ENCODE measurements at regions not wholly inside any gene's neighbourhood (a gene's known extent, or its start where the extent isn't known, plus 50 kb on each side); places are given as distances from the start of the nearest gene placed in this dataset.

DNA sequence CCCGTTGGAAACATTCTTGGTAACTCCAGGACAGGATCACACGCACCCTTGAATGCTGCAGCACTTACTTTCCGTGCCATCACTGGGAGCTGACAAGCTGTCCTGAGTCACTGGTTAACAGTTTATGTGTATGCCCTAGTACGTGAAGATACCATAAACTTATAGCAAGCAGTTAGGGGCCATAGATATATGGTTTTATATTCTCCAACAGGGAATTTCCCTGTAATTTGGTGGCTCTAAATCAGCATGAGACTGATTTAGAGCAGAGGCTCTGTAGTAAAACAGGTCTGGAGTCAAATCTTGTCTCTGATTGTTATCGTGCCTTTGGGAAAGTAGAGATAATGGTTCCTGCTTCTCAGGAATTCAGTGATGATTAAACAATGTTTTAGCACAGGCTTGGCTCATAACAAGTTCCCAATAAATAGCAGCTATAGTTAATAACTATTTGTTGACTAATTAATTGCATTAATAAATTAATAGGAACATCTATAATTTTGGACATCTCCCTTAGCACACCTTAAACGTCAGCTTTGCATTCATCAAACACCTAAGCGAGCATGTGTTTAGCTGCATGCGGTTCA, 215.2 kb downstream of the VAPA start:
- Histone ChIP-seq H3K4me3 (no peak overlapping the region), H3K27me3 (peaks cover 0 to 18% of the 10 kb centered on the region in 2 donors), H3K36me3 (no peaks in the 10 kb centered on the region), H3K4me1 (peaks cover 6 to 21% of the 10 kb centered on the region in 2 donors), H3K9me3 (no peaks in the 10 kb centered on the region), H3K27ac (no peak overlapping the region)
- TF ChIP-seq, protein P1, sequence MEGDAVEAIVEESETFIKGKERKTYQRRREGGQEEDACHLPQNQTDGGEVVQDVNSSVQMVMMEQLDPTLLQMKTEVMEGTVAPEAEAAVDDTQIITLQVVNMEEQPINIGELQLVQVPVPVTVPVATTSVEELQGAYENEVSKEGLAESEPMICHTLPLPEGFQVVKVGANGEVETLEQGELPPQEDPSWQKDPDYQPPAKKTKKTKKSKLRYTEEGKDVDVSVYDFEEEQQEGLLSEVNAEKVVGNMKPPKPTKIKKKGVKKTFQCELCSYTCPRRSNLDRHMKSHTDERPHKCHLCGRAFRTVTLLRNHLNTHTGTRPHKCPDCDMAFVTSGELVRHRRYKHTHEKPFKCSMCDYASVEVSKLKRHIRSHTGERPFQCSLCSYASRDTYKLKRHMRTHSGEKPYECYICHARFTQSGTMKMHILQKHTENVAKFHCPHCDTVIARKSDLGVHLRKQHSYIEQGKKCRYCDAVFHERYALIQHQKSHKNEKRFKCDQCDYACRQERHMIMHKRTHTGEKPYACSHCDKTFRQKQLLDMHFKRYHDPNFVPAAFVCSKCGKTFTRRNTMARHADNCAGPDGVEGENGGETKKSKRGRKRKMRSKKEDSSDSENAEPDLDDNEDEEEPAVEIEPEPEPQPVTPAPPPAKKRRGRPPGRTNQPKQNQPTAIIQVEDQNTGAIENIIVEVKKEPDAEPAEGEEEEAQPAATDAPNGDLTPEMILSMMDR (IDR thresholded peaks at IDR 0.05) = no peak
- intact Hi-C loops (cut with DNase I) = no loop called here
- no peak for ATAC-seq
- DNase-seq = no peak

DNA sequence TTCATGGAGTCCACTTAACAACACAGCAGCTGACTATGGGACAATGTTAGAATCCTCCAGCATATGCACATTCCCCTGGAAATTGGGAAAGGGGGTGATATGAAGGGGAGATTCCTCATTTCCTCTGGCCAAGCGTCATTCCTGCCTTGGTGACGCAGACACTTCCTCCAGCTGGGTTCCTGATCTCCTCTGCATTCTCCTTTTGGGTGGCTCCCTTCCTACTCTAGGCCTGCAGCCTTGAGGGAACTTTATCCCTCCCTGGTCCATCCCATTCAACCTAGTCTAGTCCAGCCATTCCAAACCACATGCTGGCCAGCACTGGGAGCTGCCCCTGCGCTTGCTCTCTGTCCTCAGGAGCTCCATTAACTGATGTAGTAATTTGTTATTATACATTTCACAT, 216.8 kb downstream of the VAPA start:
- DNase-seq (no peak), ATAC-seq (peak; percentile 8)
- intact Hi-C loops (cut with DNase I) = no loop called here

DNA sequence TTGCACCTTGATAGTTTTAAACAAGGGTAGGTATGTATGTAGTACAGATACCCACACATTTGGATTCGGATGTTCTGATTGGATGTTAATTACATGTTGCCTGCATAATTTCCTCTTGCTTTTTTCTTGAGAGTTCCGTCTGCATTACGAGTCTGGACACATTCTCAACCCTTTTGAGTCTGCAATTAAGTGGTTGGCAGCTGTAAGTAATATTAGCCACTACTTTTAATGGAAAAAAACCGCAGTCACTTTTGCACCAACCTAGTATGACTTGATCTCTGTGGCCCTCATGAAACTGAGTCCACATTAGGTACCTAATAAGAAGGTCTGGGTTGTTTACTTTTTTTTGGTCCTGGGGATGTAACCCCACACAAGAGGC, 217.3 kb downstream of the VAPA start:
- peaks cover 6 to 21% of the 10 kb centered on the region in 2 donors for H3K4me1 ChIP-seq
- no peak overlapping the region for H3K4me3 ChIP-seq
- H3K36me3 ChIP-seq = no peaks in the 10 kb centered on the region
- intact Hi-C loops (cut with DNase I) = no loop called here
- no peaks in the 10 kb centered on the region for H3K9me3 ChIP-seq
- DNase-seq (no peak), ATAC-seq (no peak)
- no peak overlapping the region for H3K27ac ChIP-seq
- TF ChIP-seq, protein P1 (IDR thresholded peaks at IDR 0.05) = no peak
- peaks cover 0 to 18% of the 10 kb centered on the region in 2 donors for H3K27me3 ChIP-seq

More for the DNA sequence above, 216.8 kb downstream of the VAPA start:
- TF ChIP-seq, protein P1 (IDR thresholded peaks at IDR 0.05) = no peak
- Histone ChIP-seq H3K4me3 (no peak overlapping the region), H3K36me3 (no peaks in the 10 kb centered on the region), H3K4me1 (peaks cover 6 to 21% of the 10 kb centered on the region in 2 donors), H3K27ac (no peak overlapping the region), H3K27me3 (peaks cover 0 to 18% of the 10 kb centered on the region in 2 donors), H3K9me3 (no peaks in the 10 kb centered on the region)

DNA sequence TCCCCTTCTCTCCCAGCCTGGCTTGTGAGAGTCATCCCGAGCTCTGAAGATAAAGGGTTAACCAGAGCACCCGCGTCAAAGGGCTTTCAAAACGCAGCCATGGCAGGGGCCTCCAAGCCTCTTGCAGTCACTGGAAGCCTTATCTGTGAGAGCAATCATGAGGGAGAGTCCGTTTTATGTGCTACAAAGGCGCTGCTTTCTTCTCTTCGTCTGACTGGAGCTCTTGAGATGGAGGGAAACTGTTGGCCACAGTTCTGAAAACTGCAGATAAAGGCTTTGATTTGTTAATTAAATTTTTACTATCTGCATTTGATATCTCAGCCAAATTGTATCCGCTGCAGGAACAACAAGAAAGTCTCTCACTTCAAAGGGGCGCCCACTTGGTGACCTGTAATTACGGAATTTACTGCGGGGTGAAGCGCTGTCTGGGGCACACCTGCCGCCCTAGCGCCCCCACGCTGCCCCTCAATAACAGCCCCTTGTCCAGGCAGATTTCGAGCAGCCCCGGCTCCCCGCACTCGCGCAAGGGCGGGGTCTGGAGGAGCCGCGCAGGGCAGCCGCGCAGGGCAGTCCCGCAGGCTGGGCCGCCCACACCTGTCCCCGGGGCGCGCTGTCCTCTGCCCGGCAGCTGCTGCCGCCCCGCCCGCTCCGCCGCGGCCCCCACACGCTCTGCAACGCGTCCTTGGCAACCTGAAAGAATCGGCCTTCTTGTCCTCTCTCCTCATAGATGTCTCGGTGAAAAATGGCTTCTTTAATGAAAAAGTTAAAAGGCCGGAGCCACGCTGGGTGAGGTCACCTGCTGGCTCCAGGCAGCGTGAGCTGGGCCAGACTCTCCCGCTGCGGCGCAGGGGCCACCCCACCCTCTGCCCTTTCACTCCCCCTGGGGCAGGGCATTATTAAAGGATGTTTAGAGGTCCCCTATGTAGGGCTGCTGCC, 217.9 kb downstream of the VAPA start:
- Histone ChIP-seq H3K9me3 (no peaks in the 10 kb centered on the region), H3K4me3 (peak overlapping the region; percentile 12 to 31), H3K27me3 (peaks cover 0 to 18% of the 10 kb centered on the region in 2 donors), H3K4me1 (peaks cover 6 to 21% of the 10 kb centered on the region in 2 donors), H3K36me3 (no peaks in the 10 kb centered on the region), H3K27ac (no peak overlapping the region)
- TF ChIP-seq, protein P1 (IDR thresholded peaks at IDR 0.05) = no peak
- intact Hi-C loops (cut with DNase I) = no loop called here
- peak; percentile 94 for ATAC-seq
- peak in 2 of 4 donors; percentile 57 to 83 for DNase-seq

DNA sequence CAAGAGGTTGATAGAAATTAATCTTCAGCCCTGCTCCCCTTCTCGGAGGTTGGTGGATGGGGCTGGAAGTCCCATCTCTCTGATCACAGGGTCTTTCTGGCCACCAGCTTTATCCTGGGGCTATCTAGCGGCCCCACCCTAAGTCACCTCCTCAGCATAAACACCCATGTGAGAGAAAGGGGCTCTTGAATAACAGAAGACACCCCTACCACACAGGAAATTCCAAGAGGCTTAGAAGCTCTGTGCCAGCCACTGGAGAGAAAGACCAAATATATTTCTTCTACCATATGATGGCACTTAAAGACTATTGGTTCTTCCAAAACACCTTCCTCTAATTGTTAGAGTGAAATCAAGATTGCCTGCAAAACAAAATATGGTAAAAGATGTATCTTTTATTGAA, 219.7 kb downstream of the VAPA start:
- TF ChIP-seq, protein P1 (IDR thresholded peaks at IDR 0.05) = no peak
- no peak for DNase-seq
- Histone ChIP-seq H3K36me3 (no peaks in the 10 kb centered on the region), H3K27me3 (peaks cover 0 to 18% of the 10 kb centered on the region in 2 donors), H3K4me1 (peaks cover 6 to 21% of the 10 kb centered on the region in 2 donors), H3K27ac (no peak overlapping the region), H3K9me3 (no peaks in the 10 kb centered on the region), H3K4me3 (no peak overlapping the region)
- intact Hi-C loops (cut with DNase I) = no loop called here
- no peak for ATAC-seq
